Pancreas (tissue), 10 donors: ENCODE measurements at regions not wholly inside any gene's neighbourhood (a gene's known extent, or its start where the extent isn't known, plus 50 kb on each side); places are given as distances from the start of the nearest gene placed in this dataset.

Experiments
- ATAC-seq, 4 donors: fragments of 200-7000 bp; cut with Tn5 transposase; one replicate each; pipeline versions ENCODE4 v1.8.0 to v1.9.1; 2020; ENCODE audit warnings: mild to moderate bottlenecking in 4 of 4, moderate library complexity in 4 of 4
- DNase-seq, 6 donors: peaks; one replicate each; pipeline ENCODE4 v3.0.0-alpha.2; 2020
- FAIRE-seq: peaks from 2 replicates; lab custom pipeline; 2012; peaks lifted over from hg19 to GRCh38; lab: Jason Lieb, UNC
- H3K27ac ChIP-seq, 4 donors: fragments of 200-600 bp; sonication (generic); 1 replicate in 3 of 4; 2 replicates in 1 of 4; pipeline versions ENCODE4 v1.5.0 to v1.8.0; 2020
- H3K27me3 ChIP-seq, 4 donors: fragments of 200-600 bp; one replicate each; pipeline ENCODE4 v1.8.0; 2021
- H3K36me3 ChIP-seq, 3 donors: fragments of 200-600 bp; sonication (generic) in 1 of 3; one replicate each; pipeline versions ENCODE4 v1.5.0 to v1.8.0; 2020 to 2021
- H3K4me1 ChIP-seq, 3 donors: fragments of 200-600 bp; one replicate each; pipeline ENCODE4 v1.8.0; 2021
- H3K4me3 ChIP-seq, 4 donors: fragments of 200-600 bp; sonication (generic) in 2 of 4; one replicate each; pipeline versions ENCODE4 v1.5.0 to v1.8.0; 2020 to 2021
- H3K9me3 ChIP-seq, 4 donors: fragments of 200-600 bp; one replicate each; pipeline ENCODE4 v1.8.0; 2021
- WGBS, 2 donors: extraction: QIAGEN DNeasy Blood & Tissue Kit; methylation state at CpG; one replicate each; pipeline ENCODE4 v1.1.7; 2013; 5-methylcytosine and 5-hydroxymethylcytosine counted together
- intact Hi-C, 3 donors: fragments of 100-400 bp; cut with DNase I; formaldehyde crosslinking; loops; one replicate each; pipeline versions ENCODE4 v1.11.1 to v1.14.2; 2022
- microRNA-seq, 2 donors: library from miRNA; unstranded; fragments of <30 nt; microRNA quantifications; one replicate each; pipeline versions ENCODE4 to v1.1.0, GENCODE V29; 2019 to 2020
- TF ChIP-seq, protein P1 (sequence below), 4 donors: fragments of 200-600 bp; sonication (generic) in 3 of 4; IDR thresholded peaks; one replicate each; pipeline versions ENCODE4 v1.5.0 to v1.8.0; 2021; ENCODE audit warnings: antibody characterized with exemption in 4 of 4
- donor health status: healthy with polysubstance abuse.
- donor health status: DM: no; HTN: no; CAD: no; lungs with moderate emphysema.
- donor health status: DM: no; HTN: no; CAD: no.
- donor health status: control.
- donor health status: control.
- donor health status: Bipolar disorder and iron deficiency.
- donor health status: DM: yes; HTN: yes; CAD: no.
- donor health status: DM: no; HTN: no; CAD: no.
- donor health status: DM: no; HTN: no; CAD: no.
- donor health status: DM: yes; HTN: yes; CAD: no.

DNA sequence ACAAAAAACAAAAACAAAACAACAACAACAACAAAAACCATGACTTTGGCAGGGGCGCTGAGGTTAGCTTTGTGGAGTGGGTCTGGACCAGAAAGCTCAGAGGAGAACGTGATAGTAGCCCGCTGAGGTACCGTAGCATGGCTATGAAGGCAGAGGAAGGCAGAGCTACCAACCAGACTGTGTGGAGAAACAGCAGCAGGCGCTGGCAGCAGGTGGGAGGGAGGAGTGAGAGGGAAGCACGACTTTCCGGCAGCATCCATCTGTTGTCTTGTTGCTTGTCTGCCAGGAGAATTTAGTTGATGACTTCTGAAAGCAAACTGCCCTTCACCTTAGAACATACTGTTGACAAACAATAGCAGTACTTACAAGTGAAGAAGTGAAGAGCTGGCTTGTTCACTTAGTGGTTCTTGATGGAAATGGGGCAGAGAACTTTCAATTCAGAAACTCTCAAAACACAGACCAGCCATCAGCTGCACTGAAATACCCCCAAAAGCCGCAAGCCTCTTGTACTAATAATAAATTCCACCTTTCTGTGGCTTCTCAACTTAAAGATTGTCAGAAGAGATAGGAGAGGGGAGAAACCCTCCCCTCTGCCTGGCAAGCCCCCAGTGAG, 447.2 kb downstream of the SLITRK2 start:
- ATAC-seq (no peak), FAIRE-seq (no peak), DNase-seq (no peak)
- H3K4me3 ChIP-seq: no peak overlapping the region
- no peak overlapping the region for H3K27ac ChIP-seq
- no peaks in the 10 kb centered on the region for H3K9me3 ChIP-seq
- H3K36me3 ChIP-seq: no peaks in the 10 kb centered on the region
- intact Hi-C loops: no loop called here
- H3K4me1 ChIP-seq: no peaks in the 10 kb centered on the region
- TF ChIP-seq, protein P1, sequence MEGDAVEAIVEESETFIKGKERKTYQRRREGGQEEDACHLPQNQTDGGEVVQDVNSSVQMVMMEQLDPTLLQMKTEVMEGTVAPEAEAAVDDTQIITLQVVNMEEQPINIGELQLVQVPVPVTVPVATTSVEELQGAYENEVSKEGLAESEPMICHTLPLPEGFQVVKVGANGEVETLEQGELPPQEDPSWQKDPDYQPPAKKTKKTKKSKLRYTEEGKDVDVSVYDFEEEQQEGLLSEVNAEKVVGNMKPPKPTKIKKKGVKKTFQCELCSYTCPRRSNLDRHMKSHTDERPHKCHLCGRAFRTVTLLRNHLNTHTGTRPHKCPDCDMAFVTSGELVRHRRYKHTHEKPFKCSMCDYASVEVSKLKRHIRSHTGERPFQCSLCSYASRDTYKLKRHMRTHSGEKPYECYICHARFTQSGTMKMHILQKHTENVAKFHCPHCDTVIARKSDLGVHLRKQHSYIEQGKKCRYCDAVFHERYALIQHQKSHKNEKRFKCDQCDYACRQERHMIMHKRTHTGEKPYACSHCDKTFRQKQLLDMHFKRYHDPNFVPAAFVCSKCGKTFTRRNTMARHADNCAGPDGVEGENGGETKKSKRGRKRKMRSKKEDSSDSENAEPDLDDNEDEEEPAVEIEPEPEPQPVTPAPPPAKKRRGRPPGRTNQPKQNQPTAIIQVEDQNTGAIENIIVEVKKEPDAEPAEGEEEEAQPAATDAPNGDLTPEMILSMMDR (IDR thresholded peaks at IDR 0.05): no peak
- peaks cover 0 to 5% (median 0%) of the 10 kb centered on the region in 4 donors for H3K27me3 ChIP-seq
- WGBS, 2 donors: 34 to 42% methylated on average over 8 of the region's 8 CpGs

DNA sequence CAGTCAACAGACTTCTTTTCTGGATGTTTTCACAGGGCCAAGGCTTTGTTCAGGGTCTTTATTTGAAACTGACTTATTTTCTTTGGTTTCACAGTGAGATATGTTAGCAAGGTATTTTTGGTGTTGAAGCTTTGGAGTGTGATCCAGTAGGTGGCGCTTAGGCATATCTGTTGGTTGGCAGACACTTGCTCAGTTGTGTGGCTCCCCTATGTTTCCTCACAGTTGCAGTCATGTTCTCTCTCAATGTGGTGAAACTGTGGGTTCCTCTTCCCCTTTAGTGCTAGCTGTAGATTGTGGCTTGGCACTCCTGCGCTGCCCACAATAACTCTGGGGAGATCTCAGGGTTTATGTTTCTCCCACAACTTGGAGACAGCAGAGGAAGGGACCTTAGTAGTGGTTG, 460.8 kb downstream of the SLITRK2 start:
- Histone ChIP-seq H3K4me1 (no peaks in the 10 kb centered on the region), H3K9me3 (no peaks in the 10 kb centered on the region), H3K27me3 (peaks cover 0 to 4% (median 0%) of the 10 kb centered on the region in 4 donors), H3K36me3 (no peaks in the 10 kb centered on the region), H3K27ac (no peak overlapping the region), H3K4me3 (no peak overlapping the region)
- peak in 1 of 4 donors; percentile 37 for ATAC-seq
- 12 to 52% methylated on average over 2 of the region's 2 CpGs for WGBS, 2 donors
- TF ChIP-seq, protein P1 (IDR thresholded peaks at IDR 0.05): no peak
- DNase-seq: no peak
- intact Hi-C loops: no loop called here
- FAIRE-seq: no peak

Small RNA genes lying in the stretch of these regions (microRNA-seq; reads per million reads assigned to microRNA genes)
- 4.6 to 11.8 reads per million in 2 donors for gene MIR888
- gene MIR890: 0.39 to 2.1 reads per million in 2 donors
- gene MIR891A: 19.7 to 26.8 reads per million in 2 donors
- 0 to 1.2 reads per million in 2 donors for gene MIR891B
- 0.77 to 1.8 reads per million in 2 donors for gene MIR892A
- gene MIR892B: 0.29 to 0.77 reads per million in 2 donors
- 0 to 0.77 reads per million in 2 donors for gene MIR892C
